GM23248 (cell line): ENCODE measurements at regions not wholly inside any gene's neighbourhood (a gene's known extent, or its start where the extent isn't known, plus 50 kb on each side); places are given as distances from the start of the nearest gene placed in this dataset.

Experiments used
- EZH2 ChIP-seq: fragments of 200-600 bp; sonication (generic); IDR thresholded peaks from 2 replicates; pipeline ENCODE4 v1.6.1; 2018; ENCODE audit warnings: antibody characterized with exemption, mild to moderate bottlenecking; ENCODE audit not compliant: insufficient read depth, poor library complexity, severe bottlenecking
- EZH2phosphoT487 ChIP-seq: fragments of 200-600 bp; sonication (generic); IDR thresholded peaks from 2 replicates; pipeline ENCODE4 v1.6.1; 2018; ENCODE audit warnings: antibody characterized with exemption, moderate library complexity, mild to moderate bottlenecking, low read depth; ENCODE audit not compliant: insufficient read depth

DNA sequence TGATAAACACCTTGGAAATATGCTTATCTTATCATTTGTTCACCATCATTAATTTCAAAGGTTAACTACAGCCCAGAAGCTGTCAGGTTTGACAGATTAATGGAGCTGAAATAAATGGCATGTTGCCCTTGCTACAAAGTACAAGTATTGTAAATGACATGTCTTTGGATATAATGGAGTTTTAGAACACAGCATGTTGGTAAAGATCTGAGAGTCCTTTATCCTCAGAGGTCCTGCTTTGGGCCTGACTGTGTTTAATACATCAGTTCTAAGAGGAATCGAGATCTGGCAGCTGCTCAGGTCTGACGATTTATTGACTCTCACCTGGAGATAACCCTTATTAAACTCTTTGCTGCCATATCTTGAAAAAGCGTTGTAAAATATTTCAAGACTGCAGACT is 222.7 kb upstream of the OPRM1 start:
- no peak for TF ChIP-seq EZH2
- no peak for TF ChIP-seq EZH2phosphoT487
